Iris pigment epithelial cell (primary cell): ENCODE measurements at regions not wholly inside any gene's neighbourhood (a gene's known extent, or its start where the extent isn't known, plus 50 kb on each side); places are given as distances from the start of the nearest gene placed in this dataset.
A peak's percentile ranks its signal among the peaks of the same experiment; 100 is the strongest.
"Not testable (repeated sequence)": the region's sequence is repeated elsewhere in the genome, so short reads cannot be mapped to it uniquely, and the experiment has no call there.

ENCODE experiments used
- DNase-seq: peaks from one replicate; pipeline ENCODE4 v3.0.0-alpha.2; 2011; ENCODE audit warnings: low read depth

DNA sequence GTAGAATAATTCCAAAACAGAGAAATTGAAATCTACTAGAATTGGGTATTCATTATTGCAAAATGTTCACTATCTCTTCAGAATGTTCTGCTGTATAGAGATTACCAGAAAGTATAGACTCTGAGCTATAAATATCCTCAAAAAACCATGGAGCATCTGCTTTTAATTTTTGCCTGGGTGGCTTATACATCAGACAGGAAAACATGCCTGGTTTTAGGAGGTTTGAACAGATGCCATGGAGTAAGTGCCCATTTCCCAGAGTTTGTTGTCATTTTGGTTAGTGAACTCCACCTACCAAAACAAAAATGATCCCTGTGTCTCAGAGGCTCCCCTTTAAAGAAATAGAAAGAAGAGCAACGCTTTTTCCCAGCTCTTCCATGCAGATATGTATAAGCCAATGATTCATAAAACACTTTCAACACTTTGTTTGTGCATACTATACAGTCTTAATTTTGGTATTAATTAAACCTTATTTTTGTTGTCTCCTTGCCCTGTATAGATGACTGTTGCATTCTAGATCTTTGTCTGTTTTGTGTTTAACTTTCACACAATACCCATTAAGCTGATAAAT lies 68.7 kb downstream of the MEPE start:
- no peak for DNase-seq

DNA sequence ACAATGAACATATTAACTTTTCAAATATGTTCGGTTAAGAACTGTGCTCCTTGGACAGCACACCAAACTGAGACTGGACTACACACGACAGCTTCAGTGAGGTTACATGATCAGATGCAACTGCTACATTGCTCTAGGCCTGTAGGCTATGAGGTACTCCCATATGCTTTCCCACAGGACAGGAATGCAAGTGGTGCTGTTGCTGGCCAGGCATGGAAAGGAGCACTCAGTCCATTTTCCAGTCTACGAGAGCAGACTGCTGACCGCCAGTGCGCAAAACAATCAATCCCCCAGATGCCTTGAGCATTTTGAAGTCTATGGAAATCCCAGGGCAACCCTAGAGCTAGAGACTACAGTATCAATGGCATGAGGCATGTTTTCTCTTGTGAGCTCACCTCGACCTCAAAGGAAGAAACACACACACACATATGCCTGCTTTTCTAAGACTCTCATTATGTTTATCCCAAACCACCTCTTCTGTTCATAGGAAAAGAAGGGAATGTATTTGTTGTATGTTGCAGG lies 70.8 kb upstream of the SPP1 start:
- DNase-seq, result no peak

DNA sequence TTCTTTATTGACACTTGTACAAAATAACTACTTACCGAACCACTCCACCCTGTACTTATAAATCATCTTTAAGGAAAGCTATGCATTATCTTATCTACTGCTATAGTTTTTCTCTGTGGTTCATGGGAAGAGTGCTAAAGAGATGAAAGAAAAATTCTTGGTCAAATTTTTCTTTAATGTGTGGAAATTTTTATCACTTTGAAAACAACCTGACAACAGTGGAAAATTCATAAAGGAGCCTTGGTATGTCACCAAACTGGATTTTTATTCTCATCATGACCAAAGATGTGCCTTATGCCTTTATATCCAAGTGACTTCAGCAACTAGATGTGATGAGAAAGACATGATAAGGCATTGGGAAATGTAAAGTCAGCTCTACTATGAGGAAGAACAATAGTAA lies 67.2 kb upstream of the SPP1 start:
- DNase-seq, result no peak

DNA sequence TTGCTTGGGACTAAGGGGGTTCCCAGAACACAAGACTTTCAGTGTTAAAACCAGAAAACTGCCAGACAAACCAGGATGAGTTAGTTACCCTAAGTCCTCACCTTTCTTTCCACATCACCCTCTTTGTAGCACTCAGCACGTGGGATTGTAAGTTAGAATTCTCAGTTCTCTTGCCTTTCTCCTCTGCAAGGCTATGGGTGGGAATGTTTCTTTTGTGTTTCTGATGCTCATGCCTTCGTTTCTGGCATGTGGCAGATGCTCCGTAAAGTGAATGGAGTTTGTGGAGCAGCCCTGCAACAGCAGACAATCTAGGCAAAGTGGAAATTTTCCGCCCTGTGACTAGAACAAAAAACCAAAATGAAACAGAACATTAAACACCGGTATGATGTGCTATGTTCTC lies 64.7 kb upstream of the SPP1 start:
- DNase-seq, result no peak

DNA sequence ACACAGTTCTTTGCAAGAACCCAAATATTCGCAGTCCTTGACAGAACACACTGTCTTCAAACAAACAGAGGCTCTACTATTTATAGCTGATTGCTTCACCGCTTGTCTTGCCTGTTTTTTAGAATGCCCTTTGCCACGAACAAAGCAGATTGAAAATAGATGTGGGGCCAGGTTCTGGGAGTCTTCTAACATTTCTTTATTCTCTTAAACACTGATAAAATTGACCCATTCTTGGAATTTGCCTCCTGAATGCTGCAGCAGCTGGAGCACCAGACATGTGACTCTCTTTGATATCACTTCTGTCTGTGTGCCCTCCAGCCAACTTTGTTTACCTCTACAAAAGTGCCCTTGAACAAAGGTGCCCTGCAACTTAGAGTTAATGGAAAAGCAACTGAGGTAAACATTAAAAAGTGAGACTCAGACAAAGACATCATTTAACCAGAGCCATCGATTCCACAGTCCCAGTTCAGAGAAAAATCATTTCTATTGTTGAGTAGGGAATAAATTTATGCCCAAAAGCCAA lies 64.2 kb upstream of the SPP1 start:
- peak; percentile 44 for DNase-seq

DNA sequence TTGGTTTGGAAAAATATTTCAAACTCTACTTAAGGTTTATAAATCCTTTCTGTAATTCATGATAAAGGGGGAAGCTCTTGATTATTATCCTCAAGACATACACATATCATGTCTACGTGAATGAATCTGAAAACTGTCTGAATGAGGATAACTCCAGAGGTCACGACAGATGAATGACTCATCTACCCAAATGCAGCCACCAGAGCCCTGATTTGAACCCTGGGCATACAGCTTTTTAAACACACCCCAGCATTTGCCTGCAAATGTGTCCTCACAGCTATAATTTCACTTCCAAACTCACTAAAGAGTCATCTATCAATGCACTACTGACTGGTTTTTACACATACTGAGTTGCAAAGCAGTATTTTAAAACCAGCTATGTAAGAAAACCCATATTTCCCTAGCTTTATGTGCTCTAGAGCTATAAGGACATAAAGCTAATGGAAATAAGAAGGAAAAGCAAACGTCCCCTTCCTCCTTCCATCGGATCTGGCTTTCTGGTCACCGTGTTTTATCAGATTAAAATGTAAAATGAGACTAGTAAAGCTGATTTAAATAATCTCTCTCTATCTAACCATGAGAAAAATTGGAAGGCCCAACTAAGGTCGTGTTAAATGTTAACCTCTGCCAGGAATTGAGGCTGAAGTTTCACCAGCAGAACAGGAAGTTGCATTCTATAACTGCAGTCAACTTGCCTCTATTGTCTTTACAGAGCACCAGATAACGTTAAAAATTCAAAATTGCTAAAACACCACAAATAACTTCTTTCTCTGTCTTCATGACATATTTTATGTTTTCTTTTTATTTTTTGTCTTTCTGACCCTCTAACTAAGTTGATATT lies 63.1 kb upstream of the SPP1 start:
- DNase-seq, result no peak

DNA sequence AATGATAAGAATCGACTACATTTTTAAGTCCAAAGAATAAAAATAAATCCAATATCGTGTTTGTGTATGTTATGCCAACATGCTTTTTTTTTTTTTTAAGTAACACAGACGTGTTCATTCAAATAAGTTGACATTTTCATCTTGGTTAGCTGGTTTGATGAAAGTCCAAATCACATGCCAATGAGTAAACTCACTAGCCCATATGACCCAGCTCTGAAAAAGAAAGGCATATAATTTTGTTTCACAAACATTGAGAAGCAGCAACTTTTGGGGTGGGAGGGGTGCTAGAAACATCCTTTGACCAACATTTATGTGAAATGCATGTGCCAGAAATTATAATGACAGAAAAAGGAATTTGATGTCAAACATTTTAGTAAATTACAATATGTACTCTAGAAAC lies 61.6 kb upstream of the SPP1 start:
- no peak for DNase-seq

DNA sequence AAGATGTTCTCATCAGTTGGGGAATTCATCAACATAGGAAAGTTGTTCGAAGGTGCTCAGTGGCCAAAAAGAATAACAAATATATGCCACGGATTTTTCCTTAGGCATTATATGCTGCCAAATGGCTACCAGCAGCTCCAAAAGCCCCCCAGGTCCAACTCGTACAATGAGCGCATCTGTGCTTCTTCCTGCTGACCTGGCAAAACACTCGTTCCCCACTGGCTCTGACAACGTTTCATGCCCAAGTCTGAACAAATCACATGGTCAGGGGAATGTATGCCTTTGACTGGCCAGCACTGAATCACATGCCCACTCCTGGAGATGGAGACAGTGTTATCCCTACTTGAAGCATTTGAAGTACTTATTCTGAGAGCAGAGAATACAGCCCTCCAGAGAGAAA lies 59.9 kb upstream of the SPP1 start:
- no peak for DNase-seq

DNA sequence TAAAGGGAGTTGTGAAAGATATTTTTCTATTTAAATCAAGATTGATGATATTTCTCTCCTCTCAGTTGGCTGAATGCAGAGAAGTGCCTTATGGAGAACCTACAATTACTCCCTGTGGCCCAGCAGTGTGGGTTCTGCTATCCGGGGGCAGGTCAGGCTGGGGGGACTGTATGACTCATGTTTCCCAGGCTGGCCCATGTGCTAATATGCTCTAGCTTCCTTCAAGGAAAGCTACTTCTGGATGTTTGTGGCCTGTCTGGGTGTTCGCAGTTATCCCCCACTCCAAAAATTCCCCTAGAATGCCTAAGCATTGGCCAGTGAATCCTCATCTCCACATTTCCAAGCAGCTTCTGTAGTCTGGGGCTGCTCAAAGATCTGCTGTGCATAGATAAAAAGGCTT lies 58.9 kb upstream of the SPP1 start:
- peak; percentile 39 for DNase-seq

DNA sequence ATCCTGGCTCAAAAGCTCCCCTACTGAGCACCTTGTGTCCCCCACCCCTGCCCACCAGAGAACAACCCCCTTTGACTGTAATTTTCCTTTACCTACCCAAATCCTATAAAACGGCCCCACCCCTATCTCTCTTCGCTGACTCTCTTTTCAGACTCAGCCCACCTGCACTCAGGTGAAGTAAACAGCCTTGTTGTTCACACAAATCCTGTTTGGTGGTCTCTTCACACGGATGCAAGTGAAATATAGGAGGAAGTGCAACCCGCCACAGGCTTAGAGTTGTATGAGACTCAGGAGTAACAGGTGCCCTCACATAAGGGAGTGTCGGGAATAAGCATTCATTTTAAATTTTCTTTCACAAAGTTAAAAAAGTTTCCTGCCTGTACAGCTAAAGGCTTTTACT lies 57.6 kb upstream of the SPP1 start:
- DNase-seq, result not testable (repeated sequence)

DNA sequence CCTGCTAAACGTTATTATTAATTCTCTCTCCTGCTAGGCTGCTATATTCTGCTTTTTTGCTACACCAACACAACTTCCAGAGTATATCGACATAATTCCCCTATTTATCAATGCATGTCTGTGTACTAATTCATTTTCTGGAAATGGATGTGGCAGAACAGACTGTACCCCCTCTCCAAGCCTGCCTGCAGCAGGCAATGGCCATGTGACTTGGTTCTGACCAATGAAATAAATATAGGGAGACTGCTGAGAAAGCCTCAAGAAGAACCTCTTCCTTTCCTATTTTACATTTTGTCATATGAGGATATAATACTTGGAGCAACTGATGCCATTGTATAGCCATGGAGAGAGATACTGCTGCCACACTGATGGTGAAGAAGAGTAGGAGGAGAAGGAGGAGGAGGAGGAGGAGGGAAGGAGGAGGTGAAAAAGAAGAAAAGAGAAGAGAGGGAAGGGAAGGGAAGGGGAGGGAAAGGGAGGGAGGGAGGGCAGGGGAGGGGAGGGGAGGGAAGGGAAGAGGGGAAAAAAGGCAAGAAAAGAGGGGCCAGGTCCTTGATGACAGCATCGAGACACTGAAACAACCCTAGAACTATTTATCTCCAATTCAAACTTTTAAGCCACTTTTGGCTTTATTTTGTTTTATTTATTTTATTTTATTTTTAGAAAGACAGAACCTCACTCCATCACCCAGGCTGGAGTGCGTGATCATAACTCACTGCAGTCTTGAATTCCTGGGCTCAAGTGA lies 57.0 kb upstream of the SPP1 start:
- DNase-seq, result no peak

DNA sequence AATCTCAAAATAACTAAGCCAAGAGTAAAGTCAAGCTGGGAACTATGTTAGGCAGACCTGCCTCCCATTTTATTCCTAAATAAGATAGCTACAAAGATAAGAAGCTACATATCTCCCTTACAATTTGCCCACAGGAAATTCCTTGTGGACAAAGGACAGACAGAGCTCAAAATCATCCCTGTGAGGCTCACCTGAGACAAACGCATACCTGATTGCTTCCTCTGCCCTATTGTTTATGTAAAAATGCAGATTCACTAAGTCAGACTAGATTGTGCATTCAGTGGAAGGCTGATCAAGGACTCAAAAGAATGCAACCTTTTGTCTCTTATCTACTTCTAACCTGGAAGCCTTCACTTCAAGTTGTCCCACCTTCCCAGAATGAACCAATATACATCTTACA lies 56.2 kb upstream of the SPP1 start:
- not testable (repeated sequence) for DNase-seq

DNA sequence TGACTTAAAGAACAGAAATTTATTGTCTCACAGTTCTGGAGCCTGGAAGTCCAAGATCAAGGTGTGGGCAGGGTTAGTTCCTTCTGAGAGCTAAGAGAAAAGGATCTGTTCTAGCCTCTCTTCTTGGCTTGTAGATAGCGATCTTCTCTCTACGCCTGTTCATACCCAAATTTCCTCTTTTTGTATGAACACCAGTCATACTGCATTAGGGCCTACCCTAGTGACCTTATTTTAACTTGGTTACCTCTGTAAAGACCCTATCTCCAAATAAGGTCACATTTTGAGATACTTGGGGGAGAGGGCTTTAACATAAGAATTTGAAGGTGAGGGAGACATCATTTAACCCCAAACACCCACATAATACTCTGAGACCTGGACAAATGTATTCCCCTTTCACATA lies 55.6 kb upstream of the SPP1 start:
- no peak for DNase-seq

DNA sequence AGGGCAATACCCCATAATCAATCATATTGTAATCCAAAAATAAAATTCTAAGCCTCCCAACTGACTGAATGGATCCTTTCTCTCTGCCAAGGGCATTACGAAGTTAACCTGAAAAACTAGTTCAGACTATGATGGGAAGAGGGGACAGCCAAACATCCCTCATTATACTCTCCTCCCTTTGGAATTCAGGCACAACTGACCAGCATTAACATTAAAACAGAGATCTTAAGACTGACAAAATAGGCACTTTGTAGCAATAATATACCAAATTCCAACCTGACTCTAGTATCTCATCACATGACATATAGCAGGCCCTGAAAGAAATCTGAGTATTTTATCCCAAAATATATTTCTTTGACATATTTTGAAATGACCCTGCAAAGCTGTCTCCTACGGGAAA lies 55.0 kb upstream of the SPP1 start:
- no peak for DNase-seq

DNA sequence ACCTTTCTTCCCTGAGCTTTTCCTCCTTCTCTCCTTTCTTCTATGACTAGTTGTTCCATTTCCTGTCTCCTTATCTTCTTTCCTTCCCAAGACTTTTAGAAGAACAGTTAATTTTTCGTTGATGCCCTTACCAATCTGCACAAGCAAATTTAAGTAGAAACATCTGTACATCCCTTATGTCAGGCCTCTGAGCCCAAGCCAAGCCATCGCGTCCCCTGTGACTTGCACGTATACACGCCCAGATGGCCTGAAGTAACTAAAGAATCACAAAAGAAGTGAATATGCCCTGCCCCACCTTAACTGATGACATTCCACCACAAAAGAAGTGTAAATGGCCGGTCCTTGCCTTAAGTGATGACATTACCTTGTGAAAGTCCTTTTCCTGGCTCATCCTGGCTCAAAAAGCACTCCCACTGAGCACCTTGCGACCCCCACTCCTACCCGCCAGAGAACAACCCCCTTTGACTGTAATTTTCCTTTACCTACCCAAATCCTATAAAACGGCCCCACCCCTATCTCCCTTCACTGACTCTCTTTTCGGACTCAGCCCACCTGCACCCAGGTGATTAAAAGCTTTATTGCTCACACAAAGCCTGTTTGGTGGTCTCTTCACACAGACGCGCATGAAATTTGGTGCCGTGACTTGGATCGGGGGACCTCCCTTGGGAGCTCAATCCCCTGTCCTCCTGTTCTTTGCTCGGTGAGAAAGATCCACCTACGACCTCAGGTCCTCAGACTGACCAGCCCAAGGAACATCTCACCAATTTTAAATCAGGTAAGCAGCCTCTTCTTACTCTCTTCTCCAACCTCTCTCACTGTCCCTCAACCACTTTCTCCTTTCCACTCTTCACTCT lies 53.7 kb upstream of the SPP1 start:
- not testable (repeated sequence) for DNase-seq

DNA sequence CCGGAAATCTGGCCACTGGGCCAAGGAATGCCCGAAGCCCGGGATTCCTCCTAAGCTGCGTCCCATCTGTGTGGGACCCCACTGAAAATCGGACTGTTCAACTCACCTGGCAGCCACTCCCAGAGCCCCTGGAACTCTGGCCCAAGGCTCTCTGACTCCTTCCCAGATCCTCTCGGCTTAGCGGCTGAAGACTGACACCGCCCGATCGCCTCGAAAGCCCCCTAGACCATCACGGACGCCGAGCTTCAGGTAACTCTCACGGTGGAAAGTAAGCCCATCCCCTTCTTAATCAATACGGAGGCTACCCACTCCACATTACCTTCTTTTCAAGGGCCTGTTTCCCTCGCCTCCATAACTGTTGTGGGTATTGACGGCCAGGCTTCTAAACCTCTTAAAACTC lies 51.4 kb upstream of the SPP1 start:
- DNase-seq, result not testable (repeated sequence)
